ENCODE measurements at regions not wholly inside any gene's neighbourhood (a gene's known extent, or its start where the extent isn't known, plus 50 kb on each side); places are given as distances from the start of the nearest gene placed in this dataset.

DNA sequence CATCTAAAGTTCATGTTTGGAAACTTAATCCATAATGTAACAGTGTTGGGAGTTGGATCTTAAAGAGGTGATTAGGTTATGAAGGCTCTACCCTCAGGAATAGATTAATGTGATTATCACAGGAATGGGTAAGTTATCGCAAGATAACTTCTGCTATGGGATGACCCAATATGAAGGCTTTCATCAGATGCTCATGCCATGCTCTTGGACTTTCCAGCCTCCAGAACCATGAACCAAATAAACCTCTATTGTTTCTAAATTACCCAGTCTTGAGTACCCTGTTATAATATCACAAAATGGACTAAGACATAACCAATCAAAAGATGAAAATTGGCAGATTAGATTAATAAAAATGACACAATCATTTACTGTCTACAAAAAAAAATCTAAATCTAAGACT is 906.9 kb upstream of the SOX9 start:
- 82 to 96% methylated on average over 1 of the region's 1 CpG for WGBS, 2 experiments
- H3K36me3 ChIP-seq (ENCODE audit: control insufficient read depth, insufficient read depth, low read length): no peaks in the 10 kb centered on the region

DNA sequence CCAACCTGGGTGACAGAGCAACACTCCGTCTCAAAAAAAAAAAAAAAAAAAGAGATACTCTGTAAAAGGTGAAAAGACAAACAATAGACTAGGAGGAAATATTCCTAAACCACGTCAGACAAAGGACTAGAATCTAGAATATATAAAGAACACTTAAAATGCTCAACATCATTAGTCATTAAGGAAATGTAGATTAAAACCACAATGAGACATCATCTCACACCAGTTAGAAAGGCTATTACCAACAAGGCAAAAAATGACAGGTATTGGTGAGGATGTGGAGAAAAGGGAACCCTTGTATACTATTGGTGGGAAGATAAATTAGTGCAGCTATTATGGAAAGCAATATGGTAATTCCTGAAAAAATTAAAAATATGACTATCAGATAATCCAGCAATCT is 903.1 kb upstream of the SOX9 start:
- Histone ChIP-seq H3K4me1 (ENCODE audit: control insufficient read depth, insufficient read depth, low read length) (no peaks in the 10 kb centered on the region), H3K27me3 (ENCODE audit: control insufficient read depth, insufficient read depth, low read length, poor library complexity, severe bottlenecking) (no peaks in the 10 kb centered on the region), H3K9me3 (ENCODE audit: control insufficient read depth, low read length) (no peaks in the 10 kb centered on the region), H3K36me3 (ENCODE audit: control insufficient read depth, insufficient read depth, low read length) (no peaks in the 10 kb centered on the region), H3K27ac (ENCODE audit: insufficient read depth, low read depth, low read length, poor library complexity, severe bottlenecking) (no peak overlapping the region), H3K4me3 (ENCODE audit: insufficient read depth, low read depth, low read length) (no peak overlapping the region)
- WGBS, 2 experiments: no CpG with 5 or more reads among the region's 2 CpGs

More for the DNA sequence above, 906.9 kb upstream of the SOX9 start:
- Histone ChIP-seq H3K27ac (ENCODE audit: insufficient read depth, low read depth, low read length, poor library complexity, severe bottlenecking) (no peak overlapping the region), H3K4me3 (ENCODE audit: insufficient read depth, low read depth, low read length) (no peak overlapping the region), H3K4me1 (ENCODE audit: control insufficient read depth, insufficient read depth, low read length) (no peaks in the 10 kb centered on the region), H3K27me3 (ENCODE audit: control insufficient read depth, insufficient read depth, low read length, poor library complexity, severe bottlenecking) (no peaks in the 10 kb centered on the region), H3K9me3 (ENCODE audit: control insufficient read depth, low read length) (no peaks in the 10 kb centered on the region)

DNA sequence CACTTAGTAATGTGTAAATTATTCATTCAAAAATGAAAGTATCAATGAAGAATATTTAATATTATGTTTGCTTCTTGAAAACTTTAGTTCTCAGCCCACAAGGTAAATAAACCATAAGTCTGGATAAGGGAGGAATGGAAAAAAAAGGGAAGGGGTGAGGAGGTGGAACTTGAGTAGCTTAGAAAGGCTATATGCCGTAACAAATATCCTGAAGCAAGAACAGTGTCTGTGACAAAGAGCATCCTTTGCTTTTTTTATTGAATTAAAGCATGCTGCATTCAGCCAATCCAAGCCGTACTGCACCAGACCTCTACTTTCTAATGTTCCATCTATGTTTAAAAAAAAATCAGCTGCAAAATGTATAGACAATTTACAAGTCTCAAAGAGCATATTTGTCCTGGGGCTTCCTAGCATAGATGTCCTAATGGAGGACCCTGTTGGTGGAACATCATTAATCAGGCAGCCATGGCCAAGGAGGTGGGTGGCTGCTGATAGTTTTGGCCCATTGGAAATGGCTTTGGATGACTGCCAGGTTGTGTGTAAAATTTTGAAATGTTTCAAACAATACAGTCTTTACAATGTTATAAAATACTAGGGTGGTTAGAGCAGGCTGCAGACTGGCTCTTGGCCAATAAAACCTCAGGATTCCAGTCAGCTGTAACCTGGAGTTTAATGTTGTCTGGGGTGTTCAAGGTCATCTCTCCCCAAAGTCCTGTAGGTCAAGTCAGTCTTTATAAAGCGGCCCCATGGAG is 895.8 kb upstream of the SOX9 start:
- Histone ChIP-seq H3K4me3 (ENCODE audit: insufficient read depth, low read depth, low read length) (no peak overlapping the region), H3K4me1 (ENCODE audit: control insufficient read depth, insufficient read depth, low read length) (no peaks in the 10 kb centered on the region), H3K27me3 (ENCODE audit: control insufficient read depth, insufficient read depth, low read length, poor library complexity, severe bottlenecking) (no peaks in the 10 kb centered on the region), H3K9me3 (ENCODE audit: control insufficient read depth, low read length) (no peaks in the 10 kb centered on the region), H3K27ac (ENCODE audit: insufficient read depth, low read depth, low read length, poor library complexity, severe bottlenecking) (no peak overlapping the region), H3K36me3 (ENCODE audit: control insufficient read depth, insufficient read depth, low read length) (no peaks in the 10 kb centered on the region)
- 86 to 93% methylated on average over 3 of the region's 3 CpGs for WGBS, 2 experiments

DNA sequence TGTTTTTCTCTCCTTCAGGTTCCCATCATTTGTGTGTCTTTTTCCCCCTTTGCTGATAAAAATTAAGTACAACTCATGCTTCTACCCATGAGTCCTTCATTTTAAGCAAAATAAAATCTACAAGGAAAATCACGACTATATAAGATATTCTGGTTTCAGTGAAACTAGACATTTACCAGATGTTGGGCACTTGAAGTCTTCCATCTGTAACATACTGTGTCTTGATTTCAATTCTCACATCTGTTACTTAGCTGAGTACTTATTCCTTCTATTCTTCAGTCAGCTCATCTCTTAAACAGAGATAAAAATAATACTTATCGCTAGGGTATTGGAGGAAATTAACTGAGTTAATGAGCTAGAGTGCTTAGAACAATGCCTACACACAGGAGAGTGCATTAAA is 893.0 kb upstream of the SOX9 start:
- H3K27ac ChIP-seq (ENCODE audit: insufficient read depth, low read depth, low read length, poor library complexity, severe bottlenecking): no peak overlapping the region
- H3K36me3 ChIP-seq (ENCODE audit: control insufficient read depth, insufficient read depth, low read length): no peaks in the 10 kb centered on the region
- no peak overlapping the region for H3K4me3 ChIP-seq (ENCODE audit: insufficient read depth, low read depth, low read length)
- no peaks in the 10 kb centered on the region for H3K9me3 ChIP-seq (ENCODE audit: control insufficient read depth, low read length)
- H3K4me1 ChIP-seq (ENCODE audit: control insufficient read depth, insufficient read depth, low read length): no peaks in the 10 kb centered on the region
- no peaks in the 10 kb centered on the region for H3K27me3 ChIP-seq (ENCODE audit: control insufficient read depth, insufficient read depth, low read length, poor library complexity, severe bottlenecking)
- 89 to 96% methylated on average over 1 to 2 of the region's 2 CpGs for WGBS, 2 experiments

DNA sequence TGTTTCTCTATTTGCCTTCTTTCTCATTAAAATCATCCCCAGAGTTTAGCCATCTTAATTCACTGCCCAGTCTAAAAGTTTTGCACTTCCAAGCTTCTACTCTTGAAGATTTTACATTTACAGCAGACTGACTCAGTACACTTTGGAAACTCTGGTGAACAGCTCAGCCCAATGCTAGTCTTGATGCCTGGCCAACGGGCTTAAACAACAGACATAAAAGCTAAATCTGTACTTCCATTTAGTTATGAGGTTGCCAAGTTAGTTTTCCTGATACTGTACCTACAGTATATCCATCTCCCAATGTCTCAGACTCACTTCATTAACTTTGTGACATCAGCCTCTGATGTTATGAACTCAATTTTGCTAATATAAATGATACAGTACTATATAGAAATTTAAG is 891.8 kb upstream of the SOX9 start:
- no peaks in the 10 kb centered on the region for H3K9me3 ChIP-seq (ENCODE audit: control insufficient read depth, low read length)
- no peaks in the 10 kb centered on the region for H3K36me3 ChIP-seq (ENCODE audit: control insufficient read depth, insufficient read depth, low read length)
- no peaks in the 10 kb centered on the region for H3K4me1 ChIP-seq (ENCODE audit: control insufficient read depth, insufficient read depth, low read length)
- no peak overlapping the region for H3K4me3 ChIP-seq (ENCODE audit: insufficient read depth, low read depth, low read length)
- H3K27ac ChIP-seq (ENCODE audit: insufficient read depth, low read depth, low read length, poor library complexity, severe bottlenecking): no peak overlapping the region
- 88 to 92% methylated on average over 1 of the region's 1 CpG for WGBS, 2 experiments
- no peaks in the 10 kb centered on the region for H3K27me3 ChIP-seq (ENCODE audit: control insufficient read depth, insufficient read depth, low read length, poor library complexity, severe bottlenecking)

DNA sequence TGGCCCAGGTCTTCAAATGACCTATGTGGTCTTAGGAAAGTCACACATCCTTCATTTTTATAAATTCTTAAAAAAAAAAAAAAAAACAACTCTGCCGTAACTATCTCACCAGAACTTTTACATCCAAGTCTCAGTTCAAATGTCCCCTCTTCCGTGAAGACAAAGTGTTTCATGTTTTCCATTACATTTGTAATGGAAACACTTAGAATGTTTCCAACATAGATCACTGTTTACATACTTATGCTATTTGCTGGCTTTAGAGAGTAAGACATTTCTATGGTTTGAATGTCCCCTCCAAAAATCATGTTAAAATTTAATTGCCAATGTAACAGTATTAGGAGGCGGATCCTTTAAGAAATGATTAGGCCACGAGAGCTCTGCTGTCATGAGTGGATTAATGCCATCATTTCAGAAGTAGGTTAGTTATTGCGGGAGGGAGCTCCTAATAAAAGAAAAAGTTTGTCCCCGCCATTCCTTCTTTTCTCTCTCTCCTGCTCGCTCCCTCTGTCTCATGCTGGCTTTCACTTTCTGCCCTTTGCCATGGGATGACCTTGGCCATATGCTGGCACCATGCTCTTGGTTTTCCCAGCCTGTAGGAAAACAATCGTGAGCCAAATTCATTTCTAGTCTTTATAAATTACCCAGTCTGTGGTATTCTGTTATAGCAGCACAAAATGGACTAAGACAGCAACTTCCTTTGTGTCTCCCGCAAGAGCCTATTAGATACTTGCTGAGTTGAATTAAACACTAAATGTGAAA is 887.8 kb upstream of the SOX9 start:
- H3K27ac ChIP-seq (ENCODE audit: insufficient read depth, low read depth, low read length, poor library complexity, severe bottlenecking): no peak overlapping the region
- no peak overlapping the region for H3K4me3 ChIP-seq (ENCODE audit: insufficient read depth, low read depth, low read length)
- no peaks in the 10 kb centered on the region for H3K36me3 ChIP-seq (ENCODE audit: control insufficient read depth, insufficient read depth, low read length)
- no peaks in the 10 kb centered on the region for H3K27me3 ChIP-seq (ENCODE audit: control insufficient read depth, insufficient read depth, low read length, poor library complexity, severe bottlenecking)
- no peaks in the 10 kb centered on the region for H3K9me3 ChIP-seq (ENCODE audit: control insufficient read depth, low read length)
- WGBS, 2 experiments: 91 to 94% methylated on average over 9 of the region's 9 CpGs
- no peaks in the 10 kb centered on the region for H3K4me1 ChIP-seq (ENCODE audit: control insufficient read depth, insufficient read depth, low read length)

DNA sequence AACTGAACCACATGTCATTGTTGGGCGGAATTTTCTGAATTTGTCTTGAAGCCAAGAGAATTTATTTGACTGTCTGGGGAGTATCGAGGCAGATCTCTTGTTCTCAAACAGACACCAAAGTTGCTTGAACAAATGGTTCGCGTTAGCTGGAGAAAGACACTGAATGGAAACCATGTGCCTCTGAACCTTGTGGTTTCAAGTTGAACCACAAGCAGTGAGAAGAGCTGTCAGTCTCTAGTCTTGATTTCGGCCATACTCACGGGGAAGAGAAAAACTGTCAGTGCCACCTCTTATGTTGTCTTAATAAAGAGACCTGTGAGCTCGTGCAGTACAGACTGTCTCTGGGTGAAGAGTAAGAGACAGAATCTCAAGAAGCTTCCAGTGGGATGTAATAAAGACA is 886.5 kb upstream of the SOX9 start:
- no peaks in the 10 kb centered on the region for H3K27me3 ChIP-seq (ENCODE audit: control insufficient read depth, insufficient read depth, low read length, poor library complexity, severe bottlenecking)
- no peaks in the 10 kb centered on the region for H3K9me3 ChIP-seq (ENCODE audit: control insufficient read depth, low read length)
- no peaks in the 10 kb centered on the region for H3K36me3 ChIP-seq (ENCODE audit: control insufficient read depth, insufficient read depth, low read length)
- H3K27ac ChIP-seq (ENCODE audit: insufficient read depth, low read depth, low read length, poor library complexity, severe bottlenecking): no peak overlapping the region
- no peaks in the 10 kb centered on the region for H3K4me1 ChIP-seq (ENCODE audit: control insufficient read depth, insufficient read depth, low read length)
- WGBS, 2 experiments: 93 to 94% methylated on average over 7 of the region's 7 CpGs
- H3K4me3 ChIP-seq (ENCODE audit: insufficient read depth, low read depth, low read length): no peak overlapping the region

DNA sequence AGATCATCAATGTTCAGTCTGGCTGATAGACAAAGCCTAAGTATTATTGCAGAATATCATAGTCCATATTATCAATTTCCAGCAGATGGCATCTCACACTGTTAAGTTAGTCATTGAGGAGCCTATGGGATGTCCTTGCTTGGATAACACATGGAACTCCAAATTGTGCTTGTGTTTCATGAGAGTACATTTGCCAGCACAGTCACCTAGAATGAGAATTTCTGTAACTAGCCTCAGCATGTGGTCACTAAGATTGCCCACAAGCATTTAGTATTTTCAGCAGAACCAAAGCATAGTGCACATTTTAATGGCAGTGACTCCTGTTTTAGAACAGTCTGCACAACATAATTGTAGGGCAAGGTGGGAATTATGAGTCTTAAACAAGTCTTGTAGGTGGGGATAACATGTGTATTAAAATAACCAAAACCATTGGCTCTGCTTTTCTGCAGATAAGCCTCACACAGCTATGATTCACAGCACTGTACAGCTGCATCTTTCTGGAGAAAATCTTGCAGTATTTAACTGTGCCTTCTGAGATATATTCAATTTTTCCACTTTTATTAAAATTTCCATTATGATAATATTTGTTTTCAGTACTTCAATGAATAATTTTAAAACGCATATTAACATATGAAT is 882.8 kb upstream of the SOX9 start:
- no peaks in the 10 kb centered on the region for H3K27me3 ChIP-seq (ENCODE audit: control insufficient read depth, insufficient read depth, low read length, poor library complexity, severe bottlenecking)
- H3K4me1 ChIP-seq (ENCODE audit: control insufficient read depth, insufficient read depth, low read length): no peaks in the 10 kb centered on the region
- 100% methylated on average over 1 of the region's 1 CpG for WGBS, 2 experiments
- no peaks in the 10 kb centered on the region for H3K9me3 ChIP-seq (ENCODE audit: control insufficient read depth, low read length)
- H3K27ac ChIP-seq (ENCODE audit: insufficient read depth, low read depth, low read length, poor library complexity, severe bottlenecking): no peak overlapping the region
- H3K4me3 ChIP-seq (ENCODE audit: insufficient read depth, low read depth, low read length): no peak overlapping the region
- no peaks in the 10 kb centered on the region for H3K36me3 ChIP-seq (ENCODE audit: control insufficient read depth, insufficient read depth, low read length)

DNA sequence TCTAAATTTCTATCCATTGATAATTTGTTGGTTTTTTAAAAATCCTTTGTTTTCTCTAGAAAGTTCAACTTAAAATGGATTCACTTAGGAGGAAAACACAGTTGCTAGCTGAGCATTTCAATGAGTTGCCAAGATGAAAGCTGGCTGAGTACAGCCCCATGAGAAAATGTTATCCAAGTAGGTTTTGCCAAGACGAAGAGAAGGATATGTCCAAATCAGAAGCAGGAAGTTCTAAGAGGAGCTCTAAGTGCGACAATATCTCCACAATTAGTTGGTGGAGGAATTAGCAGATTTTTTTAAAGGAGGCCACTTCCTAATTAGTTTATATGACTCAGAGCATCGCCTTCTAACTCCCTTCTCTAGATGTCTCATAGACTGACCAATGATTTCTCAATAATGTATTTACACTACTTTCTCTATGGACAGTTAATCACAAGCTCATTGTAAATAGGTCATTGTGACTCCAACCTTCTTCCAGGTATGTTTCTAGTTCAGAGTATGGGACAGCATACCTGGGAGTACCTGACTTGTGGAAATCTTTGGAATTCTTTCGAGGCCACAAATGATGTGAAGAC is 873.3 kb upstream of the SOX9 start:
- H3K9me3 ChIP-seq (ENCODE audit: control insufficient read depth, low read length): no peaks in the 10 kb centered on the region
- H3K27ac ChIP-seq (ENCODE audit: insufficient read depth, low read depth, low read length, poor library complexity, severe bottlenecking): no peak overlapping the region
- H3K36me3 ChIP-seq (ENCODE audit: control insufficient read depth, insufficient read depth, low read length): no peaks in the 10 kb centered on the region
- H3K27me3 ChIP-seq (ENCODE audit: control insufficient read depth, insufficient read depth, low read length, poor library complexity, severe bottlenecking): no peaks in the 10 kb centered on the region
- no peaks in the 10 kb centered on the region for H3K4me1 ChIP-seq (ENCODE audit: control insufficient read depth, insufficient read depth, low read length)
- no peak overlapping the region for H3K4me3 ChIP-seq (ENCODE audit: insufficient read depth, low read depth, low read length)
- 95% methylated on average over 4 of the region's 4 CpGs for WGBS, 2 experiments

DNA sequence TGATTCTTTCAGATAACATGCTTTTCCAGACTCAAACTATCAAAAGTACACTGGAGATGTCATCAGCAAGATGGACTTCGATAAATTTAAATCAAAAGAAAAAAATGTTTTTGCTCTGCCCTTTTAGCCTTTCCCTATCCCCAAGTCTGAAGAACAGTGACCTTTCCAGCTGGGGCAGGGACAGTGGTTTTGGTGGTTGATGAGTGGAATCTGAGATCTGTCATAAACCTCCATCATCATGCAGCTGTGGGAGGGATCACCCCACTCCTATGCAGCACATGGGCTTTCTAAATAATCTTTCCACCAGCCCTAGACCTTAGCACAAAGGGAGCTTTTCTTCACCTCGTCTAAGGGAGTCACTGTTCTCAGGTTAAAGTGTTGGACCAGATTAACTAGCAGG is 869.5 kb upstream of the SOX9 start:
- Histone ChIP-seq H3K27me3 (ENCODE audit: control insufficient read depth, insufficient read depth, low read length, poor library complexity, severe bottlenecking) (no peaks in the 10 kb centered on the region), H3K4me1 (ENCODE audit: control insufficient read depth, insufficient read depth, low read length) (no peaks in the 10 kb centered on the region), H3K4me3 (ENCODE audit: insufficient read depth, low read depth, low read length) (no peak overlapping the region), H3K36me3 (ENCODE audit: control insufficient read depth, insufficient read depth, low read length) (no peaks in the 10 kb centered on the region), H3K27ac (ENCODE audit: insufficient read depth, low read depth, low read length, poor library complexity, severe bottlenecking) (no peak overlapping the region), H3K9me3 (ENCODE audit: control insufficient read depth, low read length) (no peaks in the 10 kb centered on the region)
- 80 to 88% methylated on average over 2 of the region's 2 CpGs for WGBS, 2 experiments

Measured in ectodermal cell (in vitro differentiated cells).